IMR-90 (cell line): ENCODE measurements at regions not wholly inside any gene's neighbourhood (a gene's known extent, or its start where the extent isn't known, plus 50 kb on each side); places are given as distances from the start of the nearest gene placed in this dataset.

Experiments
- CEBPB ChIP-seq: IDR thresholded peaks from 2 replicates; pipeline ENCODE4 v1.6.1; 2012; ENCODE audit warnings: low read depth, low read length, improper control_type of control experiment
- CTCF ChIP-seq: conservative IDR thresholded peaks from 2 replicates; pipeline ENCODE4 v1.5.1; 2012; ENCODE audit warnings: mild to moderate bottlenecking, low read depth, low read length, improper control_type of control experiment
- MAZ ChIP-seq: IDR thresholded peaks from 2 replicates; pipeline ENCODE4 v1.6.1; 2012; ENCODE audit warnings: low read depth, mild to moderate bottlenecking, low read length, improper control_type of control experiment, moderate library complexity, borderline replicate concordance
- MXI1 ChIP-seq: IDR thresholded peaks from 2 replicates; pipeline ENCODE4 v1.6.1; 2012; ENCODE audit warnings: low read depth, mild to moderate bottlenecking, low read length, moderate library complexity, borderline replicate concordance
- POLR2A ChIP-seq: IDR thresholded peaks from 2 replicates; pipeline ENCODE4 v1.6.1; 2012; ENCODE audit warnings: mild to moderate bottlenecking, low read depth, low read length
- RAD21 ChIP-seq: IDR thresholded peaks from 2 replicates; pipeline ENCODE4 v1.6.1; 2012; ENCODE audit warnings: low read length, improper control_type of control experiment
- RFX5 ChIP-seq: IDR thresholded peaks from 2 replicates; pipeline ENCODE4 v1.8.0; 2012; ENCODE audit warnings: low read depth, mild to moderate bottlenecking, low read length, moderate library complexity

- no peak for TF ChIP-seq CEBPB
- TF ChIP-seq CTCF: no peak
- no peak for TF ChIP-seq MAZ
- TF ChIP-seq POLR2A: no peak
- TF ChIP-seq MXI1: no peak
- TF ChIP-seq RFX5: no peak
- TF ChIP-seq RAD21: no peak
Observed at GRCh38 chr2:12585784-12586183, 131.0 kb upstream of the TRIB2 start.
